ENCODE measurements at regions not wholly inside any gene's neighbourhood (a gene's known extent, or its start where the extent isn't known, plus 50 kb on each side); places are given as distances from the start of the nearest gene placed in this dataset.
A peak's percentile ranks its signal among the peaks of the same experiment; 100 is the strongest.

DNA sequence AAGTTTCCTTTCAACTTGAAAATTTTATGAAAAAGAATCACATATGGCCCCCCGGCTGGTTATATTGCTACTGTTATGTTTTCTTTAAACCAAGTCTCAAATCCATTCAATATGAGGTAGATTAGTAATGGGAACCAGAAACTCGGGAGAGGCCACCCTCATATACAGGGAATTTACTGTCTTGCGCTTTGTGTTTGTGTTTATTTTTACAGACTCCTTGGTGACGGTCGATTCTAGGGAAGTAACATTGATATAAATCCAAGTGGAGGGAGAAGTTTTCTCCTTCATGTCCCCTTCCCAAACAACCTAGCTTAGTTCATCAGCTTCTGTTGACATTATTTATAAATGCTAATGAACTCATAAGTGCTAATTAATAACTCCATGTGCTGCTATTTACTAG lies 163.5 kb upstream of the LMO4 start:
- Mint-ChIP-seq H3K27me3 (no peaks in the 10 kb centered on the region), H3K4me3 (no peak overlapping the region), H3K4me1 (ENCODE audit: unreplicated experiment) (peaks cover 25% of the 10 kb centered on the region), H3K36me3 (no peaks in the 10 kb centered on the region), H3K9me3 (no peaks in the 10 kb centered on the region), H3K27ac (no peak overlapping the region)
- TF ChIP-seq, protein P1, sequence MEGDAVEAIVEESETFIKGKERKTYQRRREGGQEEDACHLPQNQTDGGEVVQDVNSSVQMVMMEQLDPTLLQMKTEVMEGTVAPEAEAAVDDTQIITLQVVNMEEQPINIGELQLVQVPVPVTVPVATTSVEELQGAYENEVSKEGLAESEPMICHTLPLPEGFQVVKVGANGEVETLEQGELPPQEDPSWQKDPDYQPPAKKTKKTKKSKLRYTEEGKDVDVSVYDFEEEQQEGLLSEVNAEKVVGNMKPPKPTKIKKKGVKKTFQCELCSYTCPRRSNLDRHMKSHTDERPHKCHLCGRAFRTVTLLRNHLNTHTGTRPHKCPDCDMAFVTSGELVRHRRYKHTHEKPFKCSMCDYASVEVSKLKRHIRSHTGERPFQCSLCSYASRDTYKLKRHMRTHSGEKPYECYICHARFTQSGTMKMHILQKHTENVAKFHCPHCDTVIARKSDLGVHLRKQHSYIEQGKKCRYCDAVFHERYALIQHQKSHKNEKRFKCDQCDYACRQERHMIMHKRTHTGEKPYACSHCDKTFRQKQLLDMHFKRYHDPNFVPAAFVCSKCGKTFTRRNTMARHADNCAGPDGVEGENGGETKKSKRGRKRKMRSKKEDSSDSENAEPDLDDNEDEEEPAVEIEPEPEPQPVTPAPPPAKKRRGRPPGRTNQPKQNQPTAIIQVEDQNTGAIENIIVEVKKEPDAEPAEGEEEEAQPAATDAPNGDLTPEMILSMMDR (conservative IDR thresholded peaks at IDR 0.05): no peak
- no peak for DNase-seq (ENCODE audit: extremely low spot score, unreplicated experiment)

DNA sequence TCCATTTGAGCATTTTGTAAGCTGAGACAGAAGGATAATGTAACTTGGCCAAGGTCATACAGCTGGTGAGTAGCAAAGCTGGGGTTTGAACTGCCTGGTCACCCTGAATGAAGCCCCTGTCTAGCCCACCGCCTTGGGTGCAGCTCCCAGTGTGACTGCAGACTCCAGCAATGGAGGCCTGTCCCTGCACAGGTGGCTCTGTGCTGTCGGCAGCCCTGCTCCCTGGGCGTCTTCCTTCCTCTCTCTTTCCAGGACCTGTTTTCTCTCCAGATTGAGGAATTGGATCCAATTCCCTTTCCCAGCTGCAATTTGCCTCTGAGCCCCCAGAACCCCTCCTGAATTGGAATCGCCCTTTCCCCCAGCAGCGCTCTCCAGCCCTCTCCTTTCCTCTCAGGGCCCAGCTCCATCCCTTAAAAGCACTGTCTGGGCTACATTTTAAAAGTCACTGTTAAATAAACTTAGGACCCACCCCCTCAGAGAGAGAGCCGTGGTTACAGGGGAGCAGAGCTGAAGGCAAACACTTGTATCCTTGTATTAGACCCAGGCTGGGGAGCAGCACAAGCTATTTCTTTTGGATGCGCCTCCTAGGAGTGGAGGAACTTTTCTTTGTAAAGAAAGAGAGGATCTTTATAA lies 161.4 kb upstream of the LMO4 start:
- Mint-ChIP-seq H3K27ac (no peak overlapping the region), H3K4me3 (no peak overlapping the region), H3K4me1 (ENCODE audit: unreplicated experiment) (peaks cover 34% of the 10 kb centered on the region), H3K9me3 (no peaks in the 10 kb centered on the region), H3K36me3 (no peaks in the 10 kb centered on the region), H3K27me3 (no peaks in the 10 kb centered on the region)
- DNase-seq (ENCODE audit: extremely low spot score, unreplicated experiment): no peak
- TF ChIP-seq, protein P1 (conservative IDR thresholded peaks at IDR 0.05): no peak

DNA sequence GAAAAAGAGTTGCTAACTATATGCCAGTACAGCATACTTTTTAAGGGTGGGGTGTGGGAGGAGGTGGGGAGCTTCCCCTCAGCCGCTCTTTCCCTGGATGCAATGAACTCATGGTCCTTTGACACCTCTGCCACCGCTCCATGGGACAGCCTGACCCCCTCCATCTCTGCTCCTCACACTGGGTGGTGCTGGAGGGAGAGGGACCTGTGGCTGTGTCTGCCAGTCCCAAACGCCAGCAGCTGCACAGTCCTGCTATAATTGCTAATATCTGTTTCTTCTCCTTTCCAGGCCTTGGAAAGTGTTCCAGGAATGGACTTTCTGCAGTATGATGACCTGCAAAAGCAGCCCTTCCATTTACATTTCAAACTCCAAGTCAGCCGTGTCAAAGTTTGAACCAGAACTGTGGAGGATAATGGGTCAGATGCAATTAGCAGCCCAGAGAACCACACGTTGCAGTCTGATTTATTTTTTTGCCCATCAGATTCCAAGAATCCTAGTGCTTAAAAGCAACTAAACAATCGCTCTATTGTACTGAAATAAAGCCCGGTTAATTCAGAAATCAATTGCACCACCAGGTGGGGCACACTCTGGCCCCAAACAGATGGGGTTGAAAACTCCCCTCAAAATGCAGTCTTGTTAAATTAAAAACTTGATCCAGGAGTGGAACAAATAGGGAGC lies 160.7 kb upstream of the LMO4 start:
- H3K4me1 Mint-ChIP-seq (ENCODE audit: unreplicated experiment): peaks cover 34% of the 10 kb centered on the region
- TF ChIP-seq, protein P1 (conservative IDR thresholded peaks at IDR 0.05): peak; percentile 67
- H3K9me3 Mint-ChIP-seq: no peaks in the 10 kb centered on the region
- H3K36me3 Mint-ChIP-seq: no peaks in the 10 kb centered on the region
- no peak overlapping the region for H3K4me3 Mint-ChIP-seq
- DNase-seq (ENCODE audit: extremely low spot score, unreplicated experiment): no peak
- no peak overlapping the region for H3K27ac Mint-ChIP-seq
- H3K27me3 Mint-ChIP-seq: no peaks in the 10 kb centered on the region

DNA sequence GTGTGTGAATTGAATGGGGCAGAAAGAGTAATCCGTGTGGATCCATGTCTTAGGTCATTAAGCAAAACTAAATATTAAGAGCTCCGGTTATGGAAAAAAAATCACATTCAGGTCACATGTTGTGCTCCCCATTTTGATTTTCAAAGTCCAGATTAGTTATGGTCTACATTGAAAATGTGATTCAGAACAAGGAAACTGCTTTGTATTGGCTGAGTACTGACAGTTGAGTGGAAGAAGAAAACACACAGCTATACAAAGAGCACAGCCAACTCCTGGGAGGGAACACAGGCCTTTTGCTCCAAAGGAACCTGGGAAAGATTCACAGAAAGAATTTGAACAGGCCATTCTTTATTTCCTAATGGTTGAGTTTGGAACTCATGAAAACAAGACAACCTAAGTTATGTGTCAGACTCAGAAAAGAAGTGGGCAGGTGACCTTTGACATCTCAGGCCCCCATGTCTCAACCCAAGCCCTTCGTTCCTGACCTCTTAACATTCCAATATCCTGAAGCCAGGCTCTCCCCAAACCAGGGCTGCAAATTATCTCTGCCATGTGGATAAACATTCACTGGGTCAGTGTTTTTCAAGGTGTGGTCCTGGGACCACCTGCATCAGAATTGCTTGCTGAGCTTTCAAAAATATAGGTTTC lies 159.3 kb upstream of the LMO4 start:
- no peak for DNase-seq (ENCODE audit: extremely low spot score, unreplicated experiment)
- H3K9me3 Mint-ChIP-seq: no peaks in the 10 kb centered on the region
- H3K27me3 Mint-ChIP-seq: no peaks in the 10 kb centered on the region
- peaks cover 34% of the 10 kb centered on the region for H3K4me1 Mint-ChIP-seq (ENCODE audit: unreplicated experiment)
- TF ChIP-seq, protein P1 (conservative IDR thresholded peaks at IDR 0.05): no peak
- H3K4me3 Mint-ChIP-seq: no peak overlapping the region
- H3K27ac Mint-ChIP-seq: no peak overlapping the region
- H3K36me3 Mint-ChIP-seq: no peaks in the 10 kb centered on the region

DNA sequence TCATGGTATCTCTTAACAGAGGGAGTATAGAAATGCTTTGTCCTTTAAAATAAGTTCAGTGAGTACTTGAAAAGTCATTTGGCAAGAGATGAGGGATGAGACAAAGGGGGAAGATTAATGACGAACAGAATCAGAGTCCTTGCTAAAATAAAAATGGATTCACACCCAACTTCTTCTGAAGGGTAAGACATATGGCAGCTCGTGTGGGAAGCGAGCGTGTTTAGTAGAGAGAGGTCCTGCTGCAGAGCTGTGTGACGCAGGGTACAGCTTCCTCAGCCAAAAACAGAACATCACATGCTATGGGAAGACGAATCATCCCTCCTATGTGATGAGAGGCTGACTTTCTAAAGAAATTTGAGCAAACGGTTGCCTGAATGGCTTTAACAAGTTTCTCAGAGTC lies 158.5 kb upstream of the LMO4 start:
- Mint-ChIP-seq H3K36me3 (peaks cover 5% of the 10 kb centered on the region), H3K4me1 (ENCODE audit: unreplicated experiment) (peaks cover 41% of the 10 kb centered on the region), H3K27ac (no peak overlapping the region), H3K9me3 (peaks cover 6% of the 10 kb centered on the region), H3K4me3 (no peak overlapping the region), H3K27me3 (no peaks in the 10 kb centered on the region)
- TF ChIP-seq, protein P1 (conservative IDR thresholded peaks at IDR 0.05): no peak
- DNase-seq (ENCODE audit: extremely low spot score, unreplicated experiment): no peak

Measured in type B pancreatic cell (in vitro differentiated cells).